ENCODE measurements at regions not wholly inside any gene's neighbourhood (a gene's known extent, or its start where the extent isn't known, plus 50 kb on each side); places are given as distances from the start of the nearest gene placed in this dataset.

DNA sequence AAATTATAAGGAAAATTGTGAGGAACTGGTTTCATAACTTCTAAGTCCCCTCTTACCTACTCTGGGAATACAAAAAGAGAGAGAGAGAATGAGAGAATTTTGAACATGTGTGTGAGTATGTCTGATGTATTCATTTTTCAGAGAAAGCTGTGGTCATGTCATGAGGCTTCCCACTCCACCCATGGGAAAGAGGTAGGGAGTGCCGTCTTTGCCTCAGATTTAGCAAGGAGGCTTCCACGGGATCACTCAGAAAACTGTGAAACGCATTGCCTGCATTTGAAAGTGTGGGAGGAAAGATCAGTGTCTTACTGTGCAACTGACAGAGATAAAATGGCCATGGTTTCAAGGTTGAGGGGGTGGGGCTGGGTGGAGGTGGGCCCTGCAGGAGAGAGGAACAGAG, 331.5 kb upstream of the CTNNB1 start:
- H3K4me3 ChIP-seq (ENCODE audit: low read length): no peak overlapping the region
- DNase-seq (ENCODE audit: low read depth): no peak
- TF ChIP-seq CTCF (conservative IDR thresholded peaks at IDR 0.05; ENCODE audit: low read length): no peak

DNA sequence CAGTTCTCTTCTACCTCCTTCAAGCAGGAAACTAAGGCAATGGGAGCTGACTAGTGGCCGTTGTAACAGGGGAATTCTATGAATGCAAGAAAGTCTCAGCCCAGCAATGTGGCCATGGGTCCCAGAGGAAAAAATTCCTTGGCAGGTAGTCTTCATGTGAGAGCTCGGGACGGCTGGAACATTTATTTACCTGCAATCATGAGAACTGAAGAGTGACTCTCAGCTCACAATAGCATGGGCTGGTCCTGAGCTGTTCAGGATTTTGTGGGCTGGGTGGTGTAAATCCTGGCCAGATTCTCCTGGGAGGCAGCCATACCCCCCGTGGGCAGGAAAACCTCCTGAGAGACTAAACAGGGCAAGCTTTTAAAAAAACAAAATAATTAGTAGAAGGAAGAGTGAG, 330.3 kb upstream of the CTNNB1 start:
- H3K4me3 ChIP-seq (ENCODE audit: low read length): no peak overlapping the region
- no peak for TF ChIP-seq CTCF (conservative IDR thresholded peaks at IDR 0.05; ENCODE audit: low read length)

GRCh38 chr3:40869939-40870338, 329.4 kb upstream of the CTNNB1 start:
- TF ChIP-seq CTCF (conservative IDR thresholded peaks at IDR 0.05; ENCODE audit: low read length): no peak
- no peak overlapping the region for H3K4me3 ChIP-seq (ENCODE audit: low read length)
- no peak for DNase-seq (ENCODE audit: low read depth)

More for the DNA sequence above, 330.3 kb upstream of the CTNNB1 start:
- DNase-seq (ENCODE audit: low read depth): no peak

DNA sequence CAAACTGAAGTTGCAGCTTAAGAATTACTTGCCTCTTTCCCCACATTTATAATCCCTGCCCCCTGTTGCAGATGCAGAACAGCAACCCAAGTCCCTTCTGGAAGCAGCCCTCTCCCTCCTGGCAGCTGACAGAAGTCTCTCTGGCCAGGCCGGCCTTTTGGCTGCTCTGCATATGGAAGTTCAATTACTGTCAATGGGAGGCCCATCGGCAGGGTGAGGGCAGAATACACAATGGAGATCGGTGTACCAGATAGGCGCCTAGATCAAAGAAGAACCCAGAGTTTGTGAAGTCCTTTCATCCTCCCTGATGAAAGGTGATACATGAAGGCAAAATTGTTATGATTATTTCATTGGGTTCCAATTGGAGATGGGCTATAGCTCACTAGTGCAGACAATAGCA, 327.9 kb upstream of the CTNNB1 start:
- no peak for DNase-seq (ENCODE audit: low read depth)
- TF ChIP-seq CTCF (conservative IDR thresholded peaks at IDR 0.05; ENCODE audit: low read length): no peak
- no peak overlapping the region for H3K4me3 ChIP-seq (ENCODE audit: low read length)

- no peak overlapping the region for H3K4me3 ChIP-seq (ENCODE audit: low read length)
- no peak for TF ChIP-seq CTCF (conservative IDR thresholded peaks at IDR 0.05; ENCODE audit: low read length)
- DNase-seq (ENCODE audit: low read depth): no peak
These were observed 326.9 kb upstream of the CTNNB1 start for GRCh38 chr3:40872258-40872920.

GRCh38 chr3:40873476-40873875, 325.8 kb upstream of the CTNNB1 start:
- DNase-seq (ENCODE audit: low read depth): no peak
- H3K4me3 ChIP-seq (ENCODE audit: low read length): no peak overlapping the region
- TF ChIP-seq CTCF (conservative IDR thresholded peaks at IDR 0.05; ENCODE audit: low read length): no peak

GRCh38 chr3:40873934-40874699, 325.2 kb upstream of the CTNNB1 start:
- TF ChIP-seq CTCF (conservative IDR thresholded peaks at IDR 0.05; ENCODE audit: low read length): no peak

More at GRCh38 chr3:40873934-40874699, 325.2 kb upstream of the CTNNB1 start:
- no peak overlapping the region for H3K4me3 ChIP-seq (ENCODE audit: low read length)
- no peak for DNase-seq (ENCODE audit: low read depth)

All from AG10803 (cell line).